Activated naive CD8-positive, alpha-beta T cell treated with anti-CD3 and anti-CD28 coated beads, Interleukin-2, amount 50 U/mL, for 24 hours (primary cell): ENCODE measurements at regions not wholly inside any gene's neighbourhood (a gene's known extent, or its start where the extent isn't known, plus 50 kb on each side); places are given as distances from the start of the nearest gene placed in this dataset.
"Not testable (repeated sequence)": the region's sequence is repeated elsewhere in the genome, so short reads cannot be mapped to it uniquely, and the experiment has no call there.

ENCODE experiments used
- ATAC-seq: fragments of 150-1000 bp; cut with Tn5 transposase; one replicate; pipeline ENCODE4 v1.10.0; 2021
- DNase-seq: peaks from one replicate; pipeline ENCODE4 v3.0.0; 2021
- H3K27ac Mint-ChIP-seq: one replicate; pipeline ENCODE4 v1.8.0; 2021; ENCODE audit warnings: mild to moderate bottlenecking, mixed read lengths
- H3K27me3 Mint-ChIP-seq: one replicate; pipeline ENCODE4 v1.8.0; 2021; ENCODE audit warnings: mixed read lengths
- H3K36me3 Mint-ChIP-seq: one replicate; pipeline ENCODE4 v1.8.0; 2021; ENCODE audit warnings: low read depth, mixed read lengths
- H3K4me1 Mint-ChIP-seq: one replicate; pipeline ENCODE4 v1.8.0; 2021; ENCODE audit warnings: mixed read lengths
- H3K4me3 Mint-ChIP-seq: one replicate; pipeline ENCODE4 v1.8.0; 2021; ENCODE audit warnings: mild to moderate bottlenecking, moderate library complexity, mixed read lengths
- H3K9me3 Mint-ChIP-seq: one replicate; pipeline ENCODE4 v1.8.0; 2021; ENCODE audit warnings: mixed read lengths

- no peak overlapping the region for H3K4me3 Mint-ChIP-seq
- H3K27ac Mint-ChIP-seq = no peak overlapping the region
- ATAC-seq (no peak), DNase-seq (no peak)
- no peaks in the 10 kb centered on the region for H3K4me1 Mint-ChIP-seq
- H3K36me3 Mint-ChIP-seq = no peaks in the 10 kb centered on the region
- no peaks in the 10 kb centered on the region for H3K9me3 Mint-ChIP-seq
- H3K27me3 Mint-ChIP-seq = no peaks in the 10 kb centered on the region
Observed at GRCh38 chr4:135976860-135977259, 1555.4 kb downstream of the PCDH18 start.

GRCh38 chr4:135966936-135967335 is 1565.4 kb downstream of the PCDH18 start:
- peaks cover 11% of the 10 kb centered on the region for H3K9me3 Mint-ChIP-seq
- no peak for ATAC-seq
- no peak overlapping the region for H3K27ac Mint-ChIP-seq
- DNase-seq = no peak
- H3K36me3 Mint-ChIP-seq = no peaks in the 10 kb centered on the region
- no peak overlapping the region for H3K4me3 Mint-ChIP-seq
- no peaks in the 10 kb centered on the region for H3K4me1 Mint-ChIP-seq
- no peaks in the 10 kb centered on the region for H3K27me3 Mint-ChIP-seq

- Mint-ChIP-seq H3K36me3 (no peaks in the 10 kb centered on the region), H3K4me3 (no peak overlapping the region), H3K4me1 (no peaks in the 10 kb centered on the region), H3K27me3 (no peaks in the 10 kb centered on the region), H3K27ac (no peak overlapping the region), H3K9me3 (peaks cover 11% of the 10 kb centered on the region)
- ATAC-seq (no peak), DNase-seq (no peak)
Observed at GRCh38 chr4:135963009-135963408, 1569.3 kb downstream of the PCDH18 start.

- H3K4me1 Mint-ChIP-seq = no peaks in the 10 kb centered on the region
Observed at GRCh38 chr4:135949931-135950330, 1582.4 kb downstream of the PCDH18 start.

GRCh38 chr4:135948797-135949196 is 1583.5 kb downstream of the PCDH18 start:
- H3K4me3 Mint-ChIP-seq = no peak overlapping the region
- H3K27me3 Mint-ChIP-seq = no peaks in the 10 kb centered on the region
- H3K36me3 Mint-ChIP-seq = no peaks in the 10 kb centered on the region
- H3K4me1 Mint-ChIP-seq = no peaks in the 10 kb centered on the region
- H3K9me3 Mint-ChIP-seq = peaks cover 12% of the 10 kb centered on the region
- H3K27ac Mint-ChIP-seq = no peak overlapping the region
- DNase-seq (no peak), ATAC-seq (no peak)

More at GRCh38 chr4:135949931-135950330, 1582.4 kb downstream of the PCDH18 start:
- Mint-ChIP-seq H3K27ac (no peak overlapping the region), H3K36me3 (no peaks in the 10 kb centered on the region), H3K27me3 (no peaks in the 10 kb centered on the region), H3K9me3 (peaks cover 16% of the 10 kb centered on the region), H3K4me3 (no peak overlapping the region)
- DNase-seq (no peak), ATAC-seq (no peak)

- ATAC-seq = no peak
- Mint-ChIP-seq H3K9me3 (peaks cover 5% of the 10 kb centered on the region), H3K27me3 (no peaks in the 10 kb centered on the region), H3K36me3 (no peaks in the 10 kb centered on the region), H3K27ac (no peak overlapping the region), H3K4me3 (no peak overlapping the region), H3K4me1 (no peaks in the 10 kb centered on the region)
- DNase-seq = no peak
Observed at GRCh38 chr4:135941671-135942070, 1590.6 kb downstream of the PCDH18 start.

GRCh38 chr4:135934026-135934425 is 1598.3 kb downstream of the PCDH18 start:
- DNase-seq = no peak
- no peaks in the 10 kb centered on the region for H3K4me1 Mint-ChIP-seq
- no peaks in the 10 kb centered on the region for H3K36me3 Mint-ChIP-seq
- H3K27ac Mint-ChIP-seq = no peak overlapping the region
- no peak for ATAC-seq
- H3K27me3 Mint-ChIP-seq = no peaks in the 10 kb centered on the region
- H3K4me3 Mint-ChIP-seq = no peak overlapping the region
- peaks cover 13% of the 10 kb centered on the region for H3K9me3 Mint-ChIP-seq

GRCh38 chr4:135927651-135928050 is 1604.6 kb downstream of the PCDH18 start:
- no peaks in the 10 kb centered on the region for H3K36me3 Mint-ChIP-seq
- H3K27me3 Mint-ChIP-seq = no peaks in the 10 kb centered on the region
- H3K9me3 Mint-ChIP-seq = peaks cover 14% of the 10 kb centered on the region
- H3K4me1 Mint-ChIP-seq = no peaks in the 10 kb centered on the region
- H3K4me3 Mint-ChIP-seq = no peak overlapping the region
- no peak for DNase-seq
- no peak for ATAC-seq
- no peak overlapping the region for H3K27ac Mint-ChIP-seq

GRCh38 chr4:135921081-135921480 is 1611.2 kb downstream of the PCDH18 start:
- Mint-ChIP-seq H3K27ac (no peak overlapping the region), H3K4me1 (no peaks in the 10 kb centered on the region), H3K4me3 (no peak overlapping the region), H3K27me3 (no peaks in the 10 kb centered on the region), H3K9me3 (peaks cover 7% of the 10 kb centered on the region), H3K36me3 (no peaks in the 10 kb centered on the region)
- ATAC-seq (no peak), DNase-seq (no peak)

- no peak for DNase-seq
- H3K36me3 Mint-ChIP-seq = no peaks in the 10 kb centered on the region
- no peak overlapping the region for H3K27ac Mint-ChIP-seq
- H3K4me1 Mint-ChIP-seq = no peaks in the 10 kb centered on the region
- H3K27me3 Mint-ChIP-seq = no peaks in the 10 kb centered on the region
- no peak overlapping the region for H3K4me3 Mint-ChIP-seq
- ATAC-seq = no peak
- no peaks in the 10 kb centered on the region for H3K9me3 Mint-ChIP-seq
Observed at GRCh38 chr4:135917011-135917410, 1615.3 kb downstream of the PCDH18 start.

- Mint-ChIP-seq H3K27me3 (no peaks in the 10 kb centered on the region), H3K36me3 (peaks cover 1% of the 10 kb centered on the region), H3K4me3 (no peak overlapping the region), H3K4me1 (no peaks in the 10 kb centered on the region), H3K27ac (no peak overlapping the region), H3K9me3 (peaks cover 12% of the 10 kb centered on the region)
- ATAC-seq (no peak), DNase-seq (no peak)
Observed at GRCh38 chr4:135900956-135901355, 1631.3 kb downstream of the PCDH18 start.

GRCh38 chr4:135864304-135864703 is 1662.7 kb upstream of the PABPC4L start:
- not testable (repeated sequence) for ATAC-seq, H3K27me3 Mint-ChIP-seq, H3K27ac Mint-ChIP-seq, H3K36me3 Mint-ChIP-seq, H3K9me3 Mint-ChIP-seq, H3K4me1 Mint-ChIP-seq, H3K4me3 Mint-ChIP-seq
- DNase-seq = peak; percentile 1

GRCh38 chr4:135840781-135841180 is 1639.2 kb upstream of the PABPC4L start:
- Mint-ChIP-seq H3K36me3 (no peaks in the 10 kb centered on the region), H3K27ac (no peak overlapping the region), H3K9me3 (peaks cover 16% of the 10 kb centered on the region), H3K4me1 (no peaks in the 10 kb centered on the region), H3K4me3 (no peak overlapping the region), H3K27me3 (no peaks in the 10 kb centered on the region)
- ATAC-seq (no peak), DNase-seq (no peak)

GRCh38 chr4:135839712-135840111 is 1638.1 kb upstream of the PABPC4L start:
- Mint-ChIP-seq H3K4me1 (no peaks in the 10 kb centered on the region), H3K27ac (no peak overlapping the region), H3K9me3 (peaks cover 16% of the 10 kb centered on the region), H3K4me3 (no peak overlapping the region), H3K27me3 (no peaks in the 10 kb centered on the region), H3K36me3 (no peaks in the 10 kb centered on the region)
- DNase-seq (no peak), ATAC-seq (no peak)

- Mint-ChIP-seq H3K36me3 (no peaks in the 10 kb centered on the region), H3K27ac (no peak overlapping the region), H3K4me1 (no peaks in the 10 kb centered on the region), H3K9me3 (peaks cover 16% of the 10 kb centered on the region), H3K27me3 (no peaks in the 10 kb centered on the region), H3K4me3 (no peak overlapping the region)
- DNase-seq (no peak), ATAC-seq (no peak)
Observed at GRCh38 chr4:135838889-135839288, 1637.3 kb upstream of the PABPC4L start.

- Mint-ChIP-seq H3K4me1 (no peaks in the 10 kb centered on the region), H3K4me3 (no peak overlapping the region), H3K27ac (no peak overlapping the region), H3K27me3 (no peaks in the 10 kb centered on the region), H3K36me3 (no peaks in the 10 kb centered on the region), H3K9me3 (peaks cover 9% of the 10 kb centered on the region)
- DNase-seq (no peak), ATAC-seq (no peak)
Observed at GRCh38 chr4:135834471-135834870, 1632.9 kb upstream of the PABPC4L start.
